Body of pancreas (tissue), 4 donors: ENCODE measurements at regions not wholly inside any gene's neighbourhood (a gene's known extent, or its start where the extent isn't known, plus 50 kb on each side); places are given as distances from the start of the nearest gene placed in this dataset.
A peak's percentile ranks its signal among the peaks of the same experiment; 100 is the strongest.

ENCODE experiments used
- ATAC-seq: fragments of 150-250 bp; one replicate; pipeline ENCODE4 v1.9.1; 2016
- DNase-seq, 4 donors: peaks; one replicate each; pipeline ENCODE4 v3.0.0-alpha.2; 2019
- H3K27ac ChIP-seq, 4 donors: fragments of 200-600 bp; sonication (generic); 1 replicate in 3 of 4; 2 replicates in 1 of 4; pipeline versions ENCODE4 v1.5.1 to v1.6.1; 2016 to 2019; ENCODE audit warnings: mild to moderate bottlenecking in 1 of 4, mixed read lengths in 1 of 4, moderate library complexity in 1 of 4
- H3K27me3 ChIP-seq, 2 donors: fragments of 200-600 bp; sonication (generic); one replicate each; pipeline ENCODE4 v1.6.0; 2016; ENCODE audit warnings: mild to moderate bottlenecking in 1 of 2
- H3K36me3 ChIP-seq, 2 donors: fragments of 200-600 bp; sonication (generic); replicated peaks in 1 of 2; 2 replicates each; pipeline ENCODE4 v1.5.1; 2016; ENCODE audit warnings: low read depth in 2 of 2; ENCODE audit not compliant: insufficient read depth in 1 of 2
- H3K4me1 ChIP-seq: fragments of 200-600 bp; sonication (generic); one replicate; pipeline ENCODE4 v1.6.0; 2016
- H3K4me3 ChIP-seq, 2 donors: fragments of 200-600 bp; sonication (generic); 1 replicate in 1 of 2; 2 replicates in 1 of 2; pipeline ENCODE4 v1.5.1; 2016 to 2019
- H3K9me3 ChIP-seq, 3 donors: fragments of 200-600 bp; sonication (generic); 1 replicate in 2 of 3; 2 replicates in 1 of 3; pipeline ENCODE4 v1.5.1; 2016
- POLR2A ChIP-seq, 3 donors: fragments of 450-650 bp; IDR thresholded peaks; one replicate each; pipeline ENCODE4 v1.6.1; 2016; ENCODE audit warnings: antibody characterized with exemption in 3 of 3, mild to moderate bottlenecking in 2 of 3
- WGBS, 2 donors: methylation state at CpG; one replicate each; pipeline ENCODE4 v1.1.5; 2017; 5-methylcytosine and 5-hydroxymethylcytosine counted together
- intact Hi-C: fragments of 100-400 bp; cut with DNase I; formaldehyde crosslinking; loops from one replicate; pipeline ENCODE4 v1.15.1; 2023
- TF ChIP-seq, protein P1 (sequence below), 7 experiments: fragments of 450-650 bp in 4 of 7; fragments of 200-600 bp in 3 of 7; sonication (generic) in 3 of 7; IDR thresholded peaks; one replicate each; pipeline ENCODE4 v1.5.1; 2016 to 2019; ENCODE audit warnings: antibody characterized with exemption in 7 of 7

DNA sequence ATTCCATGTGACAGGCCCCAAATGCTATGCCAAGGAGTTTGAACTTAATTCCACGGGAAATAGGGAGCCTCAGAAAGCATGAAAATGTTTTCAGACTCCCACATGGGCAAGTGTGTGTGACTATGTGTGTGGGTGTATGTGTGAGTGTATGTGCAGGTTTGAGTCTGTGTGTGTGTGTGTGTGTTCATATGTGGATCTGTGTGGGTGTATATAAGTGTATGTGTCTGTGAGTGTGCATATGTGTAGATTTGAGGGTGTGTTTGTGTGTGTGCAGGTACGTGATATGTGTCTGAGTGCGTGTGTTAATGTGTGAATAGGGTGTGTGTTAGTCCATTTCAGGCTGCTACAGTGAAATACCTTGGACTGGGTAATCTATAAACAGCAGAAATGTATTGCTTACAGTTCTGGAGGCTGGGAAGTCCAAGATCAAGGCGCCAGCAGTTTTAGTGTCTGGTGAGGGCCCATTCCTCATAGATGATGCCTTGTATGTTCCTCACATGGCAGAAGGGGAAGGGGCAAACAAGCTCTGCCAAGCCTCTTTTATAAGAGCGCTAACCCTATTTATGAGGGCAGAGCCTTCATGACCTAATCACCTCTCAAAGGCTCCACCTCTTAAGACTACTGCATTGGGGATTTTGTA, 181.1 kb upstream of the TAB2 start:
- Histone ChIP-seq H3K36me3 (no peaks in the 10 kb centered on the region), H3K27me3 (no peaks in the 10 kb centered on the region), H3K27ac (no peak overlapping the region), H3K4me1 (peaks cover 30% of the 10 kb centered on the region), H3K9me3 (no peaks in the 10 kb centered on the region), H3K4me3 (no peak overlapping the region)
- intact Hi-C loops = no loop called here
- 70 to 86% methylated on average over 5 of the region's 5 CpGs for WGBS, 2 donors
- ATAC-seq (no peak), DNase-seq (no peak)
- TF ChIP-seq, protein P1, sequence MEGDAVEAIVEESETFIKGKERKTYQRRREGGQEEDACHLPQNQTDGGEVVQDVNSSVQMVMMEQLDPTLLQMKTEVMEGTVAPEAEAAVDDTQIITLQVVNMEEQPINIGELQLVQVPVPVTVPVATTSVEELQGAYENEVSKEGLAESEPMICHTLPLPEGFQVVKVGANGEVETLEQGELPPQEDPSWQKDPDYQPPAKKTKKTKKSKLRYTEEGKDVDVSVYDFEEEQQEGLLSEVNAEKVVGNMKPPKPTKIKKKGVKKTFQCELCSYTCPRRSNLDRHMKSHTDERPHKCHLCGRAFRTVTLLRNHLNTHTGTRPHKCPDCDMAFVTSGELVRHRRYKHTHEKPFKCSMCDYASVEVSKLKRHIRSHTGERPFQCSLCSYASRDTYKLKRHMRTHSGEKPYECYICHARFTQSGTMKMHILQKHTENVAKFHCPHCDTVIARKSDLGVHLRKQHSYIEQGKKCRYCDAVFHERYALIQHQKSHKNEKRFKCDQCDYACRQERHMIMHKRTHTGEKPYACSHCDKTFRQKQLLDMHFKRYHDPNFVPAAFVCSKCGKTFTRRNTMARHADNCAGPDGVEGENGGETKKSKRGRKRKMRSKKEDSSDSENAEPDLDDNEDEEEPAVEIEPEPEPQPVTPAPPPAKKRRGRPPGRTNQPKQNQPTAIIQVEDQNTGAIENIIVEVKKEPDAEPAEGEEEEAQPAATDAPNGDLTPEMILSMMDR (IDR thresholded peaks at IDR 0.05) = no peak
- no peak for TF ChIP-seq POLR2A (IDR thresholded peaks at IDR 0.05)

DNA sequence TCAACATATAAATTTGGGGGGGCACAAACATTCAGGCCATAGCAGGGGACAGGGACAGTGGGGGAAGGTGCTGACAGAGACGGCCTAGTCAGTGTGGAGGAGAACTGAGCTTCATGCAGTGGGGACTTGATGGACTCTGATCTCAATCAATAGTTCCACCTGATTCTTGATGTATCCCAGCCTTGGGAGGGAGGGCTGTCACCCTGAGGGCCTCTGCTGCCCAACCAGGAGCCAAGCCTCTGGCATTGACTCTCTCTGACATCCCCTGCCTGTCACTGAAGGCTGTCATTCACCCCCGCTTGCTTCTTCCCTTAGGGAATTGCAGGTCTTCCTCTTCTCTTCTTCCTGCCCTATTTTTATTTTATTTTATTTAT, 180.6 kb upstream of the TAB2 start:
- Histone ChIP-seq H3K27me3 (no peaks in the 10 kb centered on the region), H3K9me3 (no peaks in the 10 kb centered on the region), H3K4me3 (no peak overlapping the region), H3K27ac (no peak overlapping the region), H3K36me3 (no peaks in the 10 kb centered on the region), H3K4me1 (peaks cover 28% of the 10 kb centered on the region)
- ATAC-seq = no peak
- intact Hi-C loops = no loop called here
- no peak for DNase-seq
- TF ChIP-seq POLR2A (IDR thresholded peaks at IDR 0.05) = no peak
- TF ChIP-seq, protein P1 (IDR thresholded peaks at IDR 0.05) = no peak
- WGBS, 2 donors = 96 to 100% methylated on average over 2 of the region's 2 CpGs

DNA sequence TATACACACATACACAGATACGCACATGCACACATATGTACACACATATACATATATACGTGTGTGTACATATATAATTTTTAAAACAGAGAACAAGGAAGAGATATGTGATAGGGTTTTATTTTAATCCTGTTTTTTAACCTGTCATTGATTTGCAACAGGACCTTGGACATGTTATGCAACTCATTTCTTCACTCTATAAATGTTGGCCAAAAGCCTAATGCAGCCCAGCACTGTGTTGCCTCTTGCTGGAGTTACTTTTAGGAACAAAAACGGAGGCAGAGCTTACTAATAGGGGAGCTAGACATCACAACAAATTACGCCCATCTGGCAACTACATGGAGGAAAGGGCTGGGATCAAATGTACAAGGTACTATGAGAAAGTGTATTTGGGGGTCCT, 179.9 kb upstream of the TAB2 start:
- no peaks in the 10 kb centered on the region for H3K27me3 ChIP-seq
- peaks cover 28% of the 10 kb centered on the region for H3K4me1 ChIP-seq
- intact Hi-C loops = no loop called here
- ATAC-seq = peak; percentile 67
- no peak overlapping the region for H3K4me3 ChIP-seq
- H3K9me3 ChIP-seq = no peaks in the 10 kb centered on the region
- peak in 2 of 4 donors; percentile 13 to 22 for DNase-seq
- WGBS, 2 donors = 34 to 47% methylated on average over 4 of the region's 4 CpGs
- no peaks in the 10 kb centered on the region for H3K36me3 ChIP-seq
- TF ChIP-seq, protein P1 (IDR thresholded peaks at IDR 0.05) = no peak
- TF ChIP-seq POLR2A (IDR thresholded peaks at IDR 0.05) = no peak
- no peak overlapping the region for H3K27ac ChIP-seq

DNA sequence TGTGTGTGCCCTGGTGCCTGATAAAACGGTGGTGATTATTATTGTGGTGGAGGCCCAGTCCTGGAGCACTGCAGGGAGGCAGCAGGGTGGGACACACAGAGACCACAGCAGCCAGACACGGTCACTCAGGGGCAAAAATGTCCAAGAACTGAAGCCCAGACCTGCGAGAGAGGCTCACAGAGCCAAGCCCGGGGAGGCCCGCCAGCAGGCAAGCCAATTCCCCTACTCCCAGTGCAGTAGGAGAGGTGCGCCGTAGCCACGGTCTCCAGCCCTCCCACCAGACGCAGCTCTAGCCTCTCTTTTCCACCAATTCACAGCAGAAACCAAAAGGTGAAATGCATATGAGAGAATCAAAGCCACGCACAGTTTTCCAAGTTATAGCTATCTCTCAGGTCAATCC, 179.4 kb upstream of the TAB2 start:
- no peaks in the 10 kb centered on the region for H3K36me3 ChIP-seq
- no peaks in the 10 kb centered on the region for H3K27me3 ChIP-seq
- ATAC-seq = no peak
- no peak overlapping the region for H3K27ac ChIP-seq
- TF ChIP-seq POLR2A (IDR thresholded peaks at IDR 0.05) = no peak
- TF ChIP-seq, protein P1 (IDR thresholded peaks at IDR 0.05) = no peak
- WGBS, 2 donors = 88 to 90% methylated on average over 10 of the region's 10 CpGs
- no peak for DNase-seq
- H3K9me3 ChIP-seq = no peaks in the 10 kb centered on the region
- intact Hi-C loops = no loop called here
- no peak overlapping the region for H3K4me3 ChIP-seq
- H3K4me1 ChIP-seq = peaks cover 28% of the 10 kb centered on the region

DNA sequence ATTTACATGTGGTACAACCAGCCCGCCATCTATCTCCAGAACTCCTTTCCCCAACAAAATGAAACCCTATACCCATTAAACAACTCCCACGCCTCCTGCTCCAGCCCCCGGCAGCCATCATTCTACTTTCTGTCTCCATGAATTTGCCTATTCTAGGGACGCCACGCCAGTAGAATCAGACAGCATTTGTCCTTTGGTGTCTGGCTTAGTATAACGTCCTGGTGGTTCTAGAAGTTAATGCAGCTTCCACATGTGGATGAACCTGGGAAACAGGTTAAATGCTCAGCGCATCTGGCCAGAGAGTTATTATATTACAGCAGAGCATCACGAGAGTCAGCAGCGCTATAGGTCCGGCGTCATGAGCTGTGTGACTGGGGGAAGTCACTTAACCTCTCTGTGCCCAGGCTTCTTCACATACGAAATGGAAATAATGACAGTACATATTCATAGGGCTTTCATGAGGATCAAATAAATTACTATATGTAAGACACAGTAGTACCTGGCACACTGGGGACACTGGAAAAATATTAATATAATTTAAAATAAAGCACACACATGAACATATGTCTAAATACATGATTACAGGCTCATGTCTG, 178.7 kb upstream of the TAB2 start:
- Histone ChIP-seq H3K27ac (no peak overlapping the region), H3K4me3 (no peak overlapping the region), H3K4me1 (peaks cover 28% of the 10 kb centered on the region), H3K36me3 (no peaks in the 10 kb centered on the region), H3K9me3 (no peaks in the 10 kb centered on the region), H3K27me3 (no peaks in the 10 kb centered on the region)
- TF ChIP-seq, protein P1 (IDR thresholded peaks at IDR 0.05) = no peak
- no peak for TF ChIP-seq POLR2A (IDR thresholded peaks at IDR 0.05)
- 93 to 96% methylated on average over 12 of the region's 12 CpGs for WGBS, 2 donors
- DNase-seq (no peak), ATAC-seq (no peak)
- intact Hi-C loops = no loop called here
